CD4-positive, CD25-positive, alpha-beta regulatory T cell (primary cell): ENCODE measurements at regions not wholly inside any gene's neighbourhood (a gene's known extent, or its start where the extent isn't known, plus 50 kb on each side); places are given as distances from the start of the nearest gene placed in this dataset.
A peak's percentile ranks its signal among the peaks of the same experiment; 100 is the strongest.

ENCODE experiments used
- ATAC-seq, 2 donors: fragments of 150-1000 bp; cut with Tn5 transposase; one replicate each; pipeline ENCODE4 v1.10.0; 2021; ENCODE audit warnings: low read depth in 2 of 2, moderate number of reproducible peaks in 2 of 2, moderate library complexity in 1 of 2
- DNase-seq, 3 donors: peaks; one replicate each; pipeline versions ENCODE4 v3.0.0 to v3.0.0-alpha.2; 2012 to 2022; ENCODE audit warnings: mixed read lengths in 1 of 3
- H3K27ac ChIP-seq: one replicate; pipeline ENCODE4 v1.7.0; 2013; ENCODE audit warnings: mild to moderate bottlenecking, low read length; ENCODE audit not compliant: insufficient read depth, poor library complexity, severe bottlenecking
- H3K27me3 ChIP-seq: one replicate; pipeline ENCODE4 v1.7.0; 2013; ENCODE audit warnings: low read length; ENCODE audit not compliant: control insufficient read depth, insufficient read depth
- H3K36me3 ChIP-seq: one replicate; pipeline ENCODE4 v1.7.0; 2013; ENCODE audit warnings: mild to moderate bottlenecking, low read length, moderate library complexity; ENCODE audit not compliant: control insufficient read depth, insufficient read depth
- H3K4me1 ChIP-seq: 2 replicates; pipeline ENCODE4 v1.7.0; 2013; ENCODE audit warnings: mild to moderate bottlenecking, low read length; ENCODE audit not compliant: insufficient read depth, control insufficient read depth, poor library complexity, severe bottlenecking
- H3K4me3 ChIP-seq: one replicate; pipeline ENCODE4 v1.7.0; 2013; ENCODE audit warnings: low read depth, mild to moderate bottlenecking, low read length, moderate library complexity
- H3K9me3 ChIP-seq, 2 experiments: 1 replicate in 1 of 2; 2 replicates in 1 of 2; pipeline ENCODE4 v1.7.0; 2013; ENCODE audit warnings: low read length in 2 of 2, mild to moderate bottlenecking in 1 of 2, moderate library complexity in 1 of 2; ENCODE audit not compliant: control insufficient read depth in 2 of 2
- H3K27ac Mint-ChIP-seq, 3 donors: one replicate each; pipeline ENCODE4 v1.8.0; 2020 to 2022; ENCODE audit warnings: mild to moderate bottlenecking in 3 of 3, mixed read lengths in 3 of 3, moderate library complexity in 2 of 3
- H3K27me3 Mint-ChIP-seq: one replicate; pipeline ENCODE4 v1.8.0; 2022; ENCODE audit warnings: mild to moderate bottlenecking, mixed read lengths
- H3K36me3 Mint-ChIP-seq: one replicate; pipeline ENCODE4 v1.8.0; 2020; ENCODE audit warnings: mixed read lengths
- H3K4me1 Mint-ChIP-seq, 4 donors: one replicate each; pipeline ENCODE4 v1.8.0; 2020 to 2022; ENCODE audit warnings: mixed read lengths in 4 of 4, mild to moderate bottlenecking in 1 of 4
- H3K4me3 Mint-ChIP-seq, 4 donors: one replicate each; pipeline ENCODE4 v1.8.0; 2020 to 2022; ENCODE audit warnings: mild to moderate bottlenecking in 4 of 4, mixed read lengths in 4 of 4, moderate library complexity in 3 of 4
- H3K9me3 Mint-ChIP-seq, 7 donors: one replicate each; pipeline ENCODE4 v1.8.0; 2020 to 2022; ENCODE audit warnings: mixed read lengths in 7 of 7, mild to moderate bottlenecking in 3 of 7, moderate library complexity in 2 of 7

- peaks cover 4% of the 10 kb centered on the region for H3K4me1 ChIP-seq
- no peaks in the 10 kb centered on the region for H3K27me3 ChIP-seq
- no peak for ATAC-seq
- Mint-ChIP-seq H3K27me3 (peaks cover 15% of the 10 kb centered on the region), H3K4me3 (no peak overlapping the region), H3K4me1 (peaks cover 0 to 18% (median 7%) of the 10 kb centered on the region in 4 donors), H3K9me3 (peaks cover 0 to 2% (median 0%) of the 10 kb centered on the region in 7 donors), H3K36me3 (no peaks in the 10 kb centered on the region), H3K27ac (no peak overlapping the region)
- H3K27ac ChIP-seq: no peak overlapping the region
- no peak for DNase-seq
- H3K9me3 ChIP-seq: no peaks in the 10 kb centered on the region
- no peaks in the 10 kb centered on the region for H3K36me3 ChIP-seq
- H3K4me3 ChIP-seq: no peak overlapping the region
Observed at GRCh38 chr15:93143186-93143585, 54.2 kb upstream of the RGMA start.

GRCh38 chr15:93141371-93141794, 52.4 kb upstream of the RGMA start:
- Histone ChIP-seq H3K4me3 (peak overlapping the region; percentile 51), H3K36me3 (no peaks in the 10 kb centered on the region), H3K27ac (no peak overlapping the region), H3K27me3 (no peaks in the 10 kb centered on the region), H3K4me1 (peaks cover 4% of the 10 kb centered on the region), H3K9me3 (no peaks in the 10 kb centered on the region)
- Mint-ChIP-seq H3K27me3 (peaks cover 15% of the 10 kb centered on the region), H3K4me1 (peaks cover 0 to 18% (median 7%) of the 10 kb centered on the region in 4 donors), H3K27ac (peak overlapping the region in 2 of 3 donors; percentile 57 to 81), H3K9me3 (no peaks in the 10 kb centered on the region), H3K36me3 (no peaks in the 10 kb centered on the region), H3K4me3 (peak overlapping the region in 3 of 4 donors; percentile 8 to 55 (median 17))
- DNase-seq (peak in 2 of 3 donors; percentile 17 to 25), ATAC-seq (peak; percentile 60 to 64)

- Mint-ChIP-seq H3K4me3 (no peak overlapping the region), H3K36me3 (no peaks in the 10 kb centered on the region), H3K27me3 (peaks cover 13% of the 10 kb centered on the region), H3K27ac (peak overlapping the region in 1 of 3 donors; percentile 24), H3K9me3 (no peaks in the 10 kb centered on the region), H3K4me1 (peaks cover 0 to 18% (median 7%) of the 10 kb centered on the region in 4 donors)
- DNase-seq: no peak
- Histone ChIP-seq H3K27me3 (no peaks in the 10 kb centered on the region), H3K4me3 (no peak overlapping the region), H3K36me3 (no peaks in the 10 kb centered on the region), H3K27ac (no peak overlapping the region), H3K9me3 (no peaks in the 10 kb centered on the region), H3K4me1 (peaks cover 4% of the 10 kb centered on the region)
- no peak for ATAC-seq
Observed at GRCh38 chr15:93139436-93139835, 50.4 kb upstream of the RGMA start.

- no peak overlapping the region for H3K27ac ChIP-seq
- Mint-ChIP-seq H3K4me3 (peak overlapping the region in 1 of 4 donors; percentile 4), H3K27me3 (peaks cover 10% of the 10 kb centered on the region), H3K27ac (peak overlapping the region in 2 of 3 donors; percentile 24 to 78), H3K36me3 (no peaks in the 10 kb centered on the region), H3K9me3 (no peaks in the 10 kb centered on the region), H3K4me1 (peaks cover 0 to 18% (median 7%) of the 10 kb centered on the region in 4 donors)
- H3K4me3 ChIP-seq: no peak overlapping the region
- no peaks in the 10 kb centered on the region for H3K27me3 ChIP-seq
- DNase-seq: no peak
- no peak for ATAC-seq
- H3K4me1 ChIP-seq: peaks cover 4% of the 10 kb centered on the region
- H3K9me3 ChIP-seq: no peaks in the 10 kb centered on the region
- H3K36me3 ChIP-seq: no peaks in the 10 kb centered on the region
Observed at GRCh38 chr15:93138681-93139250, 49.8 kb upstream of the RGMA start.
